NOMO-1 treated with dmso at 0.1 percent for 144 hours (cell line): ENCODE measurements at regions not wholly inside any gene's neighbourhood (a gene's known extent, or its start where the extent isn't known, plus 50 kb on each side); places are given as distances from the start of the nearest gene placed in this dataset.

ENCODE experiments used
- DNase-seq: peaks from one replicate; lab custom pipeline; 2025; ENCODE audit not compliant: unreplicated experiment; lab: John Stamatoyannopoulos, UW

GRCh38 chr3:28799084-28799483 is 450.5 kb upstream of the AZI2 start:
- no peak for DNase-seq

GRCh38 chr3:28800203-28800602 is 451.6 kb upstream of the AZI2 start:
- DNase-seq, result no peak

GRCh38 chr3:28808068-28808467 is 459.4 kb upstream of the AZI2 start:
- DNase-seq, result no peak

GRCh38 chr3:28816017-28816416 is 464.9 kb upstream of the RBMS3 start:
- no peak for DNase-seq

- DNase-seq, result no peak
Measured at GRCh38 chr3:28824316-28824715, 456.6 kb upstream of the RBMS3 start.

- no peak for DNase-seq
Measured at GRCh38 chr3:28826840-28827239, 454.0 kb upstream of the RBMS3 start.

GRCh38 chr3:28835249-28835648 is 445.6 kb upstream of the RBMS3 start:
- DNase-seq, result no peak

- DNase-seq, result no peak
Measured at GRCh38 chr3:28835751-28836150, 445.1 kb upstream of the RBMS3 start.

GRCh38 chr3:28836199-28836598 is 444.7 kb upstream of the RBMS3 start:
- DNase-seq, result no peak

GRCh38 chr3:28840976-28841376 is 439.9 kb upstream of the RBMS3 start:
- DNase-seq, result no peak

GRCh38 chr3:28841441-28841840 is 439.4 kb upstream of the RBMS3 start:
- no peak for DNase-seq

- no peak for DNase-seq
Measured at GRCh38 chr3:28844298-28845005, 436.4 kb upstream of the RBMS3 start.

- DNase-seq, result no peak
Measured at GRCh38 chr3:28845006-28845324, 435.9 kb upstream of the RBMS3 start.

GRCh38 chr3:28846971-28847478 is 433.8 kb upstream of the RBMS3 start:
- DNase-seq, result no peak

- no peak for DNase-seq
Measured at GRCh38 chr3:28847736-28848135, 433.1 kb upstream of the RBMS3 start.

GRCh38 chr3:28850186-28850585 is 430.7 kb upstream of the RBMS3 start:
- no peak for DNase-seq

- no peak for DNase-seq
Measured at GRCh38 chr3:28853830-28854229, 427.0 kb upstream of the RBMS3 start.

GRCh38 chr3:28856796-28857195 is 424.1 kb upstream of the RBMS3 start:
- no peak for DNase-seq

- no peak for DNase-seq
Measured at GRCh38 chr3:28859897-28860296, 421.0 kb upstream of the RBMS3 start.

GRCh38 chr3:28860307-28860706 is 420.6 kb upstream of the RBMS3 start:
- no peak for DNase-seq

GRCh38 chr3:28863186-28863585 is 417.7 kb upstream of the RBMS3 start:
- DNase-seq, result no peak

GRCh38 chr3:28867836-28868235 is 413.0 kb upstream of the RBMS3 start:
- no peak for DNase-seq

- no peak for DNase-seq
Measured at GRCh38 chr3:28868897-28869296, 412.0 kb upstream of the RBMS3 start.
